ENCODE measurements at regions not wholly inside any gene's neighbourhood (a gene's known extent, or its start where the extent isn't known, plus 50 kb on each side); places are given as distances from the start of the nearest gene placed in this dataset.
"Not testable (repeated sequence)": the region's sequence is repeated elsewhere in the genome, so short reads cannot be mapped to it uniquely, and the experiment has no call there.

DNA sequence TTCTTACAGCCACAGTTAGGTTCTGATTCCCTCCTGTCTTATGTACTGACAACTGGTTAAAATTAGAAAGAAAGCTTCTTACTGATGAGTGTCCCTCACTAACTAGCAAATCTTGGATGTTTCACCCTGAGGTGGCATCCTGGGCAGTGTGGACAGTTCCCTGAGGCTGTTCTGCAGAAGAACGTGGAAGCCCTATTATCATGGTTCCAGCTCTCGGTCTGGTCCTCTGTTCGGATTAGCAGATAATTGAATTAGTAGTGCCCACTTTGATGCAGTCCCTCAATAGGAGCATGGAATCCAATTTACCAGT, 381.7 kb upstream of the NT5C1B start:
- H3K4me3 Mint-ChIP-seq (ENCODE audit: low read depth, unreplicated experiment): no peak overlapping the region
- H3K9me3 Mint-ChIP-seq (ENCODE audit: low read depth, unreplicated experiment): no peaks in the 10 kb centered on the region
- CTCF ChIA-PET: interaction anchor here (0.5 to 0.6 kb wide), 2 partner anchors 24 to 241 kb away, joined by 3 read pairs; no protein-coding TSS in a partner anchor
- peaks cover 18% of the 10 kb centered on the region for H3K4me1 Mint-ChIP-seq (ENCODE audit: low read depth, unreplicated experiment)
- no peak overlapping the region for H3K27ac Mint-ChIP-seq (ENCODE audit: unreplicated experiment)
- no TSS peak for BruUV-seq (replicated peaks)
- no peaks in the 10 kb centered on the region for H3K36me3 Mint-ChIP-seq (ENCODE audit: insufficient read depth, unreplicated experiment)
- TF ChIP-seq, protein P1, sequence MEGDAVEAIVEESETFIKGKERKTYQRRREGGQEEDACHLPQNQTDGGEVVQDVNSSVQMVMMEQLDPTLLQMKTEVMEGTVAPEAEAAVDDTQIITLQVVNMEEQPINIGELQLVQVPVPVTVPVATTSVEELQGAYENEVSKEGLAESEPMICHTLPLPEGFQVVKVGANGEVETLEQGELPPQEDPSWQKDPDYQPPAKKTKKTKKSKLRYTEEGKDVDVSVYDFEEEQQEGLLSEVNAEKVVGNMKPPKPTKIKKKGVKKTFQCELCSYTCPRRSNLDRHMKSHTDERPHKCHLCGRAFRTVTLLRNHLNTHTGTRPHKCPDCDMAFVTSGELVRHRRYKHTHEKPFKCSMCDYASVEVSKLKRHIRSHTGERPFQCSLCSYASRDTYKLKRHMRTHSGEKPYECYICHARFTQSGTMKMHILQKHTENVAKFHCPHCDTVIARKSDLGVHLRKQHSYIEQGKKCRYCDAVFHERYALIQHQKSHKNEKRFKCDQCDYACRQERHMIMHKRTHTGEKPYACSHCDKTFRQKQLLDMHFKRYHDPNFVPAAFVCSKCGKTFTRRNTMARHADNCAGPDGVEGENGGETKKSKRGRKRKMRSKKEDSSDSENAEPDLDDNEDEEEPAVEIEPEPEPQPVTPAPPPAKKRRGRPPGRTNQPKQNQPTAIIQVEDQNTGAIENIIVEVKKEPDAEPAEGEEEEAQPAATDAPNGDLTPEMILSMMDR (IDR thresholded peaks at IDR 0.05; ENCODE audit: unreplicated experiment): no peak
- H3K27me3 Mint-ChIP-seq (ENCODE audit: unreplicated experiment): no peaks in the 10 kb centered on the region
- intact Hi-C loops (cut with micrococcal nuclease; ENCODE audit: unreplicated experiment): no loop called here
- no peak for DNase-seq

DNA sequence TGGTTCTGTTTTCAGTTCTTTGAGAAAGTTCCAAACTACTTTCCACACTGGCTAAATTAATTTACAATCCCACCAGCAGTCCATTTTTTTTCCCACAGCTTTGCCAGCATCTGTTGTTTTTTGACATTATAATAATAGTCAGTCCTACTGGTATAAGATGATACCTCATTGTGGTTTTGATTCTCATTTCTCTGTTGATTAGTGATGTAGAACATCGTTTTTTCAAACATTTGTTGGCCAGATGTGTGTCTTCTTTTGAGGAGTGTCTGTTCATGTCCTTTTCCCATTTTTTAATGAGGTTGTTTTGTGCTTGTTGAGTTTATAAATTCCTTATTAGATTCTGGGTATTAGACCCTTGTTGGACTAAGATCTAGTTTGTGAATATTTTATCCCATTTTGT, 376.8 kb upstream of the NT5C1B start:
- Mint-ChIP-seq H3K36me3 (ENCODE audit: insufficient read depth, unreplicated experiment) (no peaks in the 10 kb centered on the region), H3K4me3 (ENCODE audit: low read depth, unreplicated experiment) (no peak overlapping the region), H3K27ac (ENCODE audit: unreplicated experiment) (no peak overlapping the region), H3K4me1 (ENCODE audit: low read depth, unreplicated experiment) (peaks cover 11% of the 10 kb centered on the region), H3K9me3 (ENCODE audit: low read depth, unreplicated experiment) (no peaks in the 10 kb centered on the region), H3K27me3 (ENCODE audit: unreplicated experiment) (no peaks in the 10 kb centered on the region)
- no peak for DNase-seq
- no TSS peak for BruUV-seq (replicated peaks)
- CTCF ChIA-PET: no interaction called here
- TF ChIP-seq, protein P1 (IDR thresholded peaks at IDR 0.05; ENCODE audit: unreplicated experiment): no peak
- intact Hi-C loops (cut with micrococcal nuclease; ENCODE audit: unreplicated experiment): no loop called here

DNA sequence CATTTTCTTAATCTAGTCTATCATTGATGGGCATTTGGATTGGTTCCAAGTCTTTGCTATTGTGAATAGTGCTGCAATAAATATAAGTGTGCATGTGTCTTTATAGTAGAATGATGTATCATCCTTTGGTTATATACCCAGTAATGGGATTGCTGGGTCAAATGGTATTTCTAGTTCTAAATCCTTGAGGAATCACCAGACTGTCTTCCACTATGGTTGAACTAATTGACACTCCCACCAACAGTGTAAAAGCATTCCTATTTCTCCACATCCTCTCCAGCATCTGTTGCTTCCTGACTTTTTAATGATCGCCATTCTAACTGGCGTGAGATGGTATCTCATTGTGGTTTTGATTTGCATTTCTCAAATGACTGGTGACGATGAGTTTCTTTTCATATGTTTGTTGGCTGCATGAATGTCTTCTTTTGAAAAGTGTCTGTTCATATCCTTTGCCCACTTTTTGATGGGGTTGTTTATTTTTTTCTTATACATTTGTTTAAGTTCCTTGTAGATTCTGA, 374.4 kb upstream of the NT5C1B start:
- H3K36me3 Mint-ChIP-seq (ENCODE audit: insufficient read depth, unreplicated experiment); H3K4me1 Mint-ChIP-seq (ENCODE audit: low read depth, unreplicated experiment); H3K27ac Mint-ChIP-seq (ENCODE audit: unreplicated experiment); DNase-seq; CTCF ChIA-PET; intact Hi-C loops (cut with micrococcal nuclease; ENCODE audit: unreplicated experiment); BruUV-seq (replicated peaks); H3K9me3 Mint-ChIP-seq (ENCODE audit: low read depth, unreplicated experiment); H3K27me3 Mint-ChIP-seq (ENCODE audit: unreplicated experiment); H3K4me3 Mint-ChIP-seq (ENCODE audit: low read depth, unreplicated experiment): not testable (repeated sequence)

DNA sequence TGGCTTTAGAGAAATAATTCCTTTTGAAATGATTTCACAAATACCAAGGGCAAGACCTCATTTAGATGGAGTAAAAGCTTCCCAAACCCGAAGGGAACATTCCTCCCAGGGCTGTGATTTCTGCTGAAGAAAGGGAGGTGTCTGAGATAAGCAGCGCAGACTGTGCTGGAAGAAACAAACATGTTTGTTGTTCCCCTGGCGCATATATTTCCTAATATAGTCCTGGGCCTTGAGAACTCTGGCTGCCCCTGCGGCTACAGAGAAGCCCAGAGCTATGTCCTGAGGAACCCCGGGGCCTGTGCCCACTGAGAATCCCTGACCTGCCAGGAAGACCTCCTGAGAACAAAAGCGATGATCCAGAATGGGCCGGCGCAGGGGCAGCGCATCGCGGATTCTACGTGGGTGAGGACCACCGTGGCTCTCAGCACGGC, 372.6 kb upstream of the NT5C1B start:
- BruUV-seq (replicated peaks): no TSS peak
- Mint-ChIP-seq H3K4me1 (ENCODE audit: low read depth, unreplicated experiment) (no peaks in the 10 kb centered on the region), H3K36me3 (ENCODE audit: insufficient read depth, unreplicated experiment) (no peaks in the 10 kb centered on the region), H3K27ac (ENCODE audit: unreplicated experiment) (no peak overlapping the region), H3K27me3 (ENCODE audit: unreplicated experiment) (no peaks in the 10 kb centered on the region), H3K9me3 (ENCODE audit: low read depth, unreplicated experiment) (no peaks in the 10 kb centered on the region), H3K4me3 (ENCODE audit: low read depth, unreplicated experiment) (no peak overlapping the region)
- DNase-seq: no peak
- TF ChIP-seq, protein P1 (IDR thresholded peaks at IDR 0.05; ENCODE audit: unreplicated experiment): no peak
- intact Hi-C loops (cut with micrococcal nuclease; ENCODE audit: unreplicated experiment): no loop called here
- CTCF ChIA-PET: no interaction called here

DNA sequence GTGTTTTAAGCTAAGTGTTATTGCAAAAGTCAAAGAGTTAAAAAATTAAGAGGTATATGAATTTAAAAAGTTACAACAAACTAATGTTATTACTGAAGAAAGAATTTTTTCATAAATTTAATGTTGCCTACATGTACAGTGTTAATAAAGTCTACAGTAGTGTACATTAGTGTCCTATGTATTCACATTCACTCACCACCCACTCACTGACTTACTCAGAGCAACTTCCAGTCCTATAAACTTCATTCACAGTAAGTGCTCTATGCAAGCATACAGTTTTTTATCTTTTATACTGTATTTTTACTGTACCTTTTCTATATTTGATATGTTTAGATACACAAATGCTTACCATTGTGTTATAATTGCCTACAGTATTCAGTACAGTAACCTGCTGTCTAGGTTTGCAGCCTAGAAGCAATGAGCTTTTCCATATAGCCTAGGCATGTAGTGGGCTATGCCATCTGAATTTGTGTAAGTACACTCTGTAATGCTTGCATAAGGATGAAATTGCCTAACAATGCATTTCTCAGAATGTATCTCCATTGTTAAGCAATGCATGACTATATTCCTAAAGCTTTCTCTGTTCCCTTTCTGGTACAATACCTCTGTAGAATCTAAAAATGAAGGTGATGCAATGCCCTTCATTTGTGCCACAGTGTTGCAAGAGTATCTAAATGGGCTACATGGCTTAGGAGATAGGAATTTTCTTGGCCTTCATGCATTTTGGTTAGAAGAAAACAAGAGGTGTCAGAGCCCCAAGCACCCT, 370.8 kb upstream of the NT5C1B start:
- intact Hi-C loops (cut with micrococcal nuclease; ENCODE audit: unreplicated experiment): no loop called here
- Mint-ChIP-seq H3K9me3 (ENCODE audit: low read depth, unreplicated experiment) (no peaks in the 10 kb centered on the region), H3K27ac (ENCODE audit: unreplicated experiment) (no peak overlapping the region), H3K4me3 (ENCODE audit: low read depth, unreplicated experiment) (no peak overlapping the region), H3K4me1 (ENCODE audit: low read depth, unreplicated experiment) (no peaks in the 10 kb centered on the region), H3K36me3 (ENCODE audit: insufficient read depth, unreplicated experiment) (no peaks in the 10 kb centered on the region), H3K27me3 (ENCODE audit: unreplicated experiment) (no peaks in the 10 kb centered on the region)
- CTCF ChIA-PET: no interaction called here
- DNase-seq: no peak
- BruUV-seq (replicated peaks): no TSS peak
- TF ChIP-seq, protein P1 (IDR thresholded peaks at IDR 0.05; ENCODE audit: unreplicated experiment): no peak

Measured in Calu3 (cell line).